ENCODE measurements at regions not wholly inside any gene's neighbourhood (a gene's known extent, or its start where the extent isn't known, plus 50 kb on each side); places are given as distances from the start of the nearest gene placed in this dataset.

DNA sequence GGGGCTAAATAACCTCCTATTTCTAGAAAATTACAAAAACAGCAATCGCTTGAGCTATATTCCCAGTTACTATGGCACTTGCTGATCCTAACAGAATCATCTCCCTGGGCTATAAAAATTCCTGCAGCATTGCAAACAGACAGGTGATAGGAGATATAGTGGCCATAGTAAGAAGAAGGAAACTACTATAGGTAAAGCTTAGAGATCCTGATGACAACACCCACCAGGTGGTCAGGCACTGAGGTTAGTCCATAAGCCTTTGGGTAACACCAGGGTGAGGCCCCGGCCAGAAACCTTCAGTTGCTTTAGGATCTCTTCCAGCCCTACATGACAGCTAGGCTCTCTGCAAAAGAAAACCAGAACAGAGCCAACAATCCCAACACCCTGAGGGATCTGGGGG, 197.9 kb upstream of the PPP1R2C start (continued):
- TF ChIP-seq, protein P1, sequence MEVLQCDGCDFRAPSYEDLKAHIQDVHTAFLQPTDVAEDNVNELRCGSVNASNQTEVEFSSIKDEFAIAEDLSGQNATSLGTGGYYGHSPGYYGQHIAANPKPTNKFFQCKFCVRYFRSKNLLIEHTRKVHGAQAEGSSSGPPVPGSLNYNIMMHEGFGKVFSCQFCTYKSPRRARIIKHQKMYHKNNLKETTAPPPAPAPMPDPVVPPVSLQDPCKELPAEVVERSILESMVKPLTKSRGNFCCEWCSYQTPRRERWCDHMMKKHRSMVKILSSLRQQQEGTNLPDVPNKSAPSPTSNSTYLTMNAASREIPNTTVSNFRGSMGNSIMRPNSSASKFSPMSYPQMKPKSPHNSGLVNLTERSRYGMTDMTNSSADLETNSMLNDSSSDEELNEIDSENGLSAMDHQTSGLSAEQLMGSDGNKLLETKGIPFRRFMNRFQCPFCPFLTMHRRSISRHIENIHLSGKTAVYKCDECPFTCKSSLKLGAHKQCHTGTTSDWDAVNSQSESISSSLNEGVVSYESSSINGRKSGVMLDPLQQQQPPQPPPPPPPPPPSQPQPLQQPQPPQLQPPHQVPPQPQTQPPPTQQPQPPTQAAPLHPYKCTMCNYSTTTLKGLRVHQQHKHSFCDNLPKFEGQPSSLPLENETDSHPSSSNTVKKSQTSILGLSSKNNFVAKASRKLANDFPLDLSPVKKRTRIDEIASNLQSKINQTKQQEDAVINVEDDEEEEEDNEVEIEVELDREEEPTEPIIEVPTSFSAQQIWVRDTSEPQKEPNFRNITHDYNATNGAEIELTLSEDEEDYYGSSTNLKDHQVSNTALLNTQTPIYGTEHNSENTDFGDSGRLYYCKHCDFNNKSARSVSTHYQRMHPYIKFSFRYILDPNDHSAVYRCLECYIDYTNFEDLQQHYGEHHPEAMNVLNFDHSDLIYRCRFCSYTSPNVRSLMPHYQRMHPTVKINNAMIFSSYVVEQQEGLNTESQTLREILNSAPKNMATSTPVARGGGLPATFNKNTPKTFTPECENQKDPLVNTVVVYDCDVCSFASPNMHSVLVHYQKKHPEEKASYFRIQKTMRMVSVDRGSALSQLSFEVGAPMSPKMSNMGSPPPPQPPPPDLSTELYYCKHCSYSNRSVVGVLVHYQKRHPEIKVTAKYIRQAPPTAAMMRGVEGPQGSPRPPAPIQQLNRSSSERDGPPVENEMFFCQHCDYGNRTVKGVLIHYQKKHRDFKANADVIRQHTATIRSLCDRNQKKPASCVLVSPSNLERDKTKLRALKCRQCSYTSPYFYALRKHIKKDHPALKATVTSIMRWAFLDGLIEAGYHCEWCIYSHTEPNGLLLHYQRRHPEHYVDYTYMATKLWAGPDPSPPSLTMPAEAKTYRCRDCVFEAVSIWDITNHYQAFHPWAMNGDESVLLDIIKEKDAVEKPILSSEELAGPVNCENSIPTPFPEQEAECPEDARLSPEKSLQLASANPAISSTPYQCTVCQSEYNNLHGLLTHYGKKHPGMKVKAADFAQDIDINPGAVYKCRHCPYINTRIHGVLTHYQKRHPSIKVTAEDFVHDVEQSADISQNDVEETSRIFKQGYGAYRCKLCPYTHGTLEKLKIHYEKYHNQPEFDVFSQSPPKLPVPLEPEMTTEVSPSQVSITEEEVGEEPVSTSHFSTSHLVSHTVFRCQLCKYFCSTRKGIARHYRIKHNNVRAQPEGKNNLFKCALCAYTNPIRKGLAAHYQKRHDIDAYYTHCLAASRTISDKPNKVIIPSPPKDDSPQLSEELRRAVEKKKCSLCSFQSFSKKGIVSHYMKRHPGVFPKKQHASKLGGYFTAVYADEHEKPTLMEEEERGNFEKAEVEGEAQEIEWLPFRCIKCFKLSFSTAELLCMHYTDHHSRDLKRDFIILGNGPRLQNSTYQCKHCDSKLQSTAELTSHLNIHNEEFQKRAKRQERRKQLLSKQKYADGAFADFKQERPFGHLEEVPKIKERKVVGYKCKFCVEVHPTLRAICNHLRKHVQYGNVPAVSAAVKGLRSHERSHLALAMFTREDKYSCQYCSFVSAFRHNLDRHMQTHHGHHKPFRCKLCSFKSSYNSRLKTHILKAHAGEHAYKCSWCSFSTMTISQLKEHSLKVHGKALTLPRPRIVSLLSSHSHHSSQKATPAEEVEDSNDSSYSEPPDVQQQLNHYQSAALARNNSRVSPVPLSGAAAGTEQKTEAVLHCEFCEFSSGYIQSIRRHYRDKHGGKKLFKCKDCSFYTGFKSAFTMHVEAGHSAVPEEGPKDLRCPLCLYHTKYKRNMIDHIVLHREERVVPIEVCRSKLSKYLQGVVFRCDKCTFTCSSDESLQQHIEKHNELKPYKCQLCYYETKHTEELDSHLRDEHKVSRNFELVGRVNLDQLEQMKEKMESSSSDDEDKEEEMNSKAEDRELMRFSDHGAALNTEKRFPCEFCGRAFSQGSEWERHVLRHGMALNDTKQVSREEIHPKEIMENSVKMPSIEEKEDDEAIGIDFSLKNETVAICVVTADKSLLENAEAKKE (CRISPR knock-in tag; IDR thresholded peaks at IDR 0.05), result no peak
- TF ChIP-seq POLR2AphosphoS5 (IDR thresholded peaks at IDR 0.05; ENCODE audit: low read depth), result no peak

DNA sequence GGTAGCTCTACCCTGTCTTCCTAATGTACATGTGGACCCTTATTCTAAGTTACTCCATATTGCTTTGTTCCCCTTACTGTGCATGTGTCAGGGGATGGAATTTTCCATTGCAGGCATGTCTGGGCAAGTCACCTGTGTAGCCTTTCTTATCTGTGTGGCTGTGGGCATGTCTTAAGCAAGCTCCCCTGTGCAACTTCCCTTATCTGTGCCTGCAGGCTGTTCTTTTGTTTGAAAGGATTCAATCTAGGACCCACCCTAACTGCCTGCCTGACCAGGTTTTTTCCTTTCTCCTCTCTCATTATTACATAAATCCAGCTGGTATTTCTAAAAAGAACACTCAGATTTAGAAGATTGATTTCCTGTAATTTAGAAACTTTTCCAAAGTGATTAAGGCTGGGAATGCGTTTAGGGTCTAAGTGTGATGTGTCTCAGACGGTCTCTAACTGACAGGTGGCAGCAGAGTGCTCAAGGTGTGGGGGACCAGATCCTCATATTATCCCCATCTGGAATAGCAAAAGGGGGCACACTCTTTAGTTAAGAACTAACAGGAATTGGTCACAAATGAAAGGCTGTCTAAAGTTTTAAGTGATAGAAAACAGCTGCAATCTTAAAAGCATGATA, 198.9 kb upstream of the PPP1R2C start:
- Mint-ChIP-seq H3K36me3 (ENCODE audit: low read depth) (peaks cover 68% of the 10 kb centered on the region), H3K4me1 (no peaks in the 10 kb centered on the region), H3K4me3 (no peak overlapping the region), H3K27ac (no peak overlapping the region), H3K9me3 (peaks cover 58% of the 10 kb centered on the region), H3K27me3 (ENCODE audit: insufficient read depth, low read depth, poor library complexity) (peaks cover 2% of the 10 kb centered on the region)
- TF ChIP-seq ZNF331 (CRISPR knock-in tag; IDR thresholded peaks at IDR 0.05; ENCODE audit: low read depth) (no peak), ZNF114 (CRISPR knock-in tag; IDR thresholded peaks at IDR 0.05) (no peak), EZH2phosphoT487 (IDR thresholded peaks at IDR 0.05; ENCODE audit: unreplicated experiment) (no peak), CTCF (conservative IDR thresholded peaks at IDR 0.05; ENCODE audit: low read depth in 2 of 2) (peak in 1 of 2 experiments; percentile 45; a peak in 2 of 4 replicates)
- Histone ChIP-seq H4K20me1 (replicated peaks; ENCODE audit: insufficient read depth) (no peaks in the 10 kb centered on the region), H3K4me2 (no peak overlapping the region), H3K27ac (ENCODE audit: low read depth) (no peak overlapping the region), H3K36me3 (ENCODE audit: insufficient read depth) (0 out of 2 replicates have a peak, but pooled peaks cover 6% of the 10 kb centered on the region), H3F3A (replicated peaks; ENCODE audit: low read depth) (no peaks in the 10 kb centered on the region), H3K27me3 (ENCODE audit: insufficient read depth) (no peaks in the 10 kb centered on the region), H3K4me1 (ENCODE audit: insufficient read depth) (no peaks in the 10 kb centered on the region; the same call in 1 of the 2 replicates), H3K4me3 (no peak overlapping the region), H3K9me2 (ENCODE audit: insufficient read depth) (no peaks in the 10 kb centered on the region), H3K79me2 (replicated peaks; ENCODE audit: insufficient read depth) (no peaks in the 10 kb centered on the region), H2AFZ (no peak overlapping the region)
- DNase-seq (ENCODE audit: low spot score) (peak; percentile 2), ATAC-seq (no peak)

Measured in GM23338 (cell line).